Left lobe of liver (tissue), 2 donors: ENCODE measurements at regions not wholly inside any gene's neighbourhood (a gene's known extent, or its start where the extent isn't known, plus 50 kb on each side); places are given as distances from the start of the nearest gene placed in this dataset.

ENCODE experiments used
- ATAC-seq: fragments of 200-7000 bp; cut with Tn5 transposase; one replicate; pipeline ENCODE4 v1.9.1; 2020; ENCODE audit warnings: mild to moderate bottlenecking, moderate library complexity
- DNase-seq: peaks from one replicate; pipeline ENCODE4 v3.0.0-alpha.2; 2020; ENCODE audit warnings: low spot score
- donor health status: DM: no; HTN: no; CAD: no; lungs with moderate emphysema.
- donor health status: DM: no; HTN: yes; CAD: no.

GRCh38 chr20:56865055-56865454 lies 235.9 kb downstream of the TFAP2C start:
- no peak for DNase-seq
- no peak for ATAC-seq

- no peak for DNase-seq
- no peak for ATAC-seq
Observed at GRCh38 chr20:56867128-56867527, 238.0 kb downstream of the TFAP2C start.

- no peak for DNase-seq
- no peak for ATAC-seq
Observed at GRCh38 chr20:56868746-56869145, 239.6 kb downstream of the TFAP2C start.

GRCh38 chr20:56870271-56870670 lies 241.2 kb downstream of the TFAP2C start:
- ATAC-seq (no peak), DNase-seq (no peak)

- ATAC-seq (no peak), DNase-seq (no peak)
Observed at GRCh38 chr20:56871691-56872090, 242.6 kb downstream of the TFAP2C start.

GRCh38 chr20:56872620-56873458 lies 243.7 kb downstream of the TFAP2C start:
- no peak for ATAC-seq

GRCh38 chr20:56873836-56874235 lies 244.7 kb downstream of the TFAP2C start:
- ATAC-seq (no peak), DNase-seq (no peak)

More at GRCh38 chr20:56872620-56873458, 243.7 kb downstream of the TFAP2C start:
- DNase-seq, result no peak

GRCh38 chr20:56875052-56875659 lies 246.1 kb downstream of the TFAP2C start:
- no peak for DNase-seq
- no peak for ATAC-seq

GRCh38 chr20:56875803-56876202 lies 246.7 kb downstream of the TFAP2C start:
- ATAC-seq, result no peak
- DNase-seq, result no peak

GRCh38 chr20:56885521-56885920 lies 256.4 kb downstream of the TFAP2C start:
- DNase-seq, result no peak
- ATAC-seq, result no peak

- DNase-seq (no peak), ATAC-seq (no peak)
Observed at GRCh38 chr20:56890011-56890410, 260.9 kb downstream of the TFAP2C start.

- ATAC-seq, result no peak
- DNase-seq, result no peak
Observed at GRCh38 chr20:56893226-56893917, 264.3 kb downstream of the TFAP2C start.

GRCh38 chr20:56896447-56896846 lies 267.3 kb downstream of the TFAP2C start:
- no peak for ATAC-seq
- no peak for DNase-seq

- DNase-seq (no peak), ATAC-seq (no peak)
Observed at GRCh38 chr20:56897318-56897957, 268.3 kb downstream of the TFAP2C start.

- DNase-seq, result no peak
- ATAC-seq, result no peak
Observed at GRCh38 chr20:56897958-56898349, 268.8 kb downstream of the TFAP2C start.

GRCh38 chr20:56899506-56899905 lies 270.4 kb downstream of the TFAP2C start:
- no peak for DNase-seq
- ATAC-seq, result no peak

GRCh38 chr20:56900252-56900651 lies 271.1 kb downstream of the TFAP2C start:
- ATAC-seq, result no peak

GRCh38 chr20:56903421-56903820 lies 274.3 kb downstream of the TFAP2C start:
- DNase-seq, result no peak
- no peak for ATAC-seq

More at GRCh38 chr20:56900252-56900651, 271.1 kb downstream of the TFAP2C start:
- DNase-seq, result no peak

- DNase-seq (no peak), ATAC-seq (no peak)
Observed at GRCh38 chr20:56903858-56904257, 274.8 kb downstream of the TFAP2C start.

- no peak for ATAC-seq
Observed at GRCh38 chr20:56909918-56910714, 281.0 kb downstream of the TFAP2C start.

GRCh38 chr20:56911946-56912345 lies 282.8 kb downstream of the TFAP2C start:
- ATAC-seq, result no peak
- no peak for DNase-seq

More at GRCh38 chr20:56909918-56910714, 281.0 kb downstream of the TFAP2C start:
- DNase-seq, result no peak
